GM13976 (cell line): ENCODE measurements at regions not wholly inside any gene's neighbourhood (a gene's known extent, or its start where the extent isn't known, plus 50 kb on each side); places are given as distances from the start of the nearest gene placed in this dataset.

ENCODE experiments used
- DNase-seq: peaks from one replicate; pipeline ENCODE4 v3.0.0; 2012; ENCODE audit warnings: low spot score
- in situ Hi-C: fragments of 300-500 bp; cut with MboI; formaldehyde crosslinking; loops from one replicate; pipeline ENCODE4 v1.12.0; 2022; ENCODE audit warnings: low sequenced_read_pairs, mixed read lengths, inconsistent platforms; ENCODE audit not compliant: unreplicated experiment
- TF ChIP-seq, protein P1 (sequence below): IDR thresholded peaks from 2 replicates; pipeline ENCODE4 v1.5.1; 2012; ENCODE audit warnings: borderline replicate concordance, mild to moderate bottlenecking; ENCODE audit not compliant: insufficient read depth; ENCODE audit errors: extremely low read depth, missing control alignments, control extremely low read depth

DNA sequence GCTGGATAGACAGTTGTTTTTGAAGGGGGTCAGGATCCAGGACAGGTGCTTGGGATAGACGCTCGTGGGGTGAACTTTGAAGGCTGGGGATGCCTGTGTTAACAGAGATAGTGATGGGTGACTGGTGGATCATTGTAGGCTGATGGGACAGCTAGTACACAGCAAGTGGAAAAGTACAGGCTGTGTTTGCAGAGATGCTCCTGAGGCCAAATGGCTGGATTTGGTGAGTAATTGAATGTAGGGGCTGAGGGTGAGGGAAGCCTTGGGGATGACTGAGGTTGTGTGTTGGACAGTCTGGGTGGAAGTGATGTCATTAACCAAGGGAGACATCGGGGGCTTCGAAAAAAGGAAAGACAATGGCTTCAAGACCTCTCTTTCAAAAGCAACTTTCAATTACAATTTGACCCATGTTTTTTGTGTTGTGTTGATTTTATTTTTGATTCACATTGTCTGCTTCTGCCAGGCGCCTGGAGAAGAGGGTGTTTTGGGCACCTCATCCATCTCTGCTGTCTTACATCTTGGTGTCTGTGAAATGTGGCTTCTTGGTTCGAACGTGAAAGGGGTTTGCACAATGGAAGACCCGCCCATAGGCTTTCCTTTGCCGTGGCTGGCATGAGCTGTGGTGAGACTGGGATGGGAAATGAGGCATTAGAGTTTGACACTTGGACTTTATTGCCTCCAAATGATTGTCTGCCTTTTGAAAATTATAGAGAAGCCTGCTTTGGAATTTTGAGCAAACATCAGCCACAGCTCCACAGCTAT, 147.5 kb downstream of the FOXD2 start:
- no peak for DNase-seq
- in situ Hi-C loops: no loop called here

DNA sequence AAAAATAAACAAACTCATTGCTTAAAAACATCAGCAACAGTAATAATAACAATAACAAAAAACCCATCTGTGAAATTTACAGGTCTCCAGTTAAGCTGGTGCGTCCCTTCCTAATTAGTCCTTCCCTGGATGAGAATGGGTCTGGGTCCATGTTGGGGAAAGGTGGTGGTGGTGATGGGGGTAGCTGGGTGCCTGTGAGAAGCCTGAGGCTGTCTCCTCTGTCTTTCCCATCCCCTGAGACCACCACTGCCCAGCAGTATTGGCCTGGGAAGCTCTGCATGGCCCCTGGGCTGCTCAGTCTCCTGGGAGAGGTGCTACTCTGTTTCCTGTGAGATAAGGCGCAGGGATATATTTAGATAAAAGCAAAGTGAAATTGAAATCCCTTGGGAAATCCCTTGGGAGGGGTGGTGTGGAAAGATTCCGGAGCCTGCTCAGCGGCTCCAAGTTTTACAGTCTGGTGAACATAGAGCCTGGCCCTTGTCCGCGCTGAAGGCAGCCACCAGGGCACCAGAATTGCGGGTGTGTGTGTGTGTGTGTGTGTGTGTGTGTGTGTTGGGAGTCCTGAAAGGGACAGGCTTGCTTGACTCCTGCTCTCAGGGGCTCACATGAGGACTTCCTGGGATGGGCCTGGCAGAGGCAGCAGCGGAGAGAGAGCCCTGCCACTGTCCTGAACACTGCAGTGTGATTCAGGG, 150.2 kb downstream of the FOXD2 start:
- DNase-seq: no peak
- in situ Hi-C loops: no loop called here
- TF ChIP-seq, protein P1, sequence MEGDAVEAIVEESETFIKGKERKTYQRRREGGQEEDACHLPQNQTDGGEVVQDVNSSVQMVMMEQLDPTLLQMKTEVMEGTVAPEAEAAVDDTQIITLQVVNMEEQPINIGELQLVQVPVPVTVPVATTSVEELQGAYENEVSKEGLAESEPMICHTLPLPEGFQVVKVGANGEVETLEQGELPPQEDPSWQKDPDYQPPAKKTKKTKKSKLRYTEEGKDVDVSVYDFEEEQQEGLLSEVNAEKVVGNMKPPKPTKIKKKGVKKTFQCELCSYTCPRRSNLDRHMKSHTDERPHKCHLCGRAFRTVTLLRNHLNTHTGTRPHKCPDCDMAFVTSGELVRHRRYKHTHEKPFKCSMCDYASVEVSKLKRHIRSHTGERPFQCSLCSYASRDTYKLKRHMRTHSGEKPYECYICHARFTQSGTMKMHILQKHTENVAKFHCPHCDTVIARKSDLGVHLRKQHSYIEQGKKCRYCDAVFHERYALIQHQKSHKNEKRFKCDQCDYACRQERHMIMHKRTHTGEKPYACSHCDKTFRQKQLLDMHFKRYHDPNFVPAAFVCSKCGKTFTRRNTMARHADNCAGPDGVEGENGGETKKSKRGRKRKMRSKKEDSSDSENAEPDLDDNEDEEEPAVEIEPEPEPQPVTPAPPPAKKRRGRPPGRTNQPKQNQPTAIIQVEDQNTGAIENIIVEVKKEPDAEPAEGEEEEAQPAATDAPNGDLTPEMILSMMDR: no peak

More for the DNA sequence above, 147.5 kb downstream of the FOXD2 start:
- TF ChIP-seq, protein P1: no peak

DNA sequence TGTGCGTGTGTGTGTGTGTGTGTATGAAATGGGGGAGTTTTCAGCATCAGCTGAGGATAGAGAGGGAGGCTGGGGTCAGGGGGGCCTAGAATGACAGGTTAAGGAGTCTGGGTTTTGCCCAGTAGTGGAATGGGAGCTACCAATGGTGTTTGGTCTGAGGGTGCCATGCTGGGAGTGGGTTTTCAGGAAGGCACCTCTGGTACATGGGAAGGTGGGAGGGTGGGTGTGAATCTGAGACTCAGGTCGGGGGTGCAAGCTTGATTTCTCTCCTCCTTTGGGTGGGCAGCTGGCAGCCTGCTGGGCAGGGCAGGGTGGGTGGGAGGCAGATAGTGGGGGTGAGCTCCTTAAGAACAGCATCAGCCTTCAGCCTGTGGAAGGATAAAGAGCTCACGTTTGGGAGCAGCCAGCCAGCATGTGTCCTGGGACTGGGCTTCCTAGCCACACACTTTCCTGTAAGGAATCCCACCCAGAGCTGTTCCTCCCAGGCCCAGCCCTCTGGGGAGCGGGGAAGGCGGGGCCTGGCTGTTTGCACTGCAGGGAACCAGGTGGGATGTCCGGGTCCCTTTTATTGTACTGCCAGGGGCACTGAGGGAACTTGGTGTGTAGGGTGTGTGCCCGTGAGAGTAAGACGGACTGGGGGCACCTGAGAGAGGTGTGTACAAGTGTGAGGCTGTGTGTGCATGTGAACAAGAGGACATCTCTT, 152.8 kb downstream of the FOXD2 start:
- in situ Hi-C loops: no loop called here
- TF ChIP-seq, protein P1: no peak

DNA sequence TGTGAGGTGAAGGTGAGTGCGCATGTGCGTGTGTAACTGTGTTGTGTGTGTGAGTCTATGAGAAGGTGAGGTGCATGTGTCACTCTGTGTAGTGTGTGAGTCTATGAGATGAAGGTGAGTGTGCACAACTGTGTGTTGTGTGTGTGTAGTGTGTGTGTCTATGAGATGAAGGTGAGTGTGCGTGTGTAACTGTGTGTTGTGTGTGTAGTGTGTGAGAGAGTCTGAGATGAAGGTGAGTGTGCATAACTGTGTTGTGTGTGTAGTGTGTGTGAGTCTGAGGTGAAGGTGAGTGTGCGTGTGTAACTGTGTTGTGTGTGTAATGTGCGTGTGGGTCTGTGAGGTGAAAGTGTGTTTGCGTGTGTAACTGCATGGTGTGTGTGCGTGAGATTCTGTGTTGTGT, 154.0 kb downstream of the FOXD2 start:
- TF ChIP-seq, protein P1: no peak
- no peak for DNase-seq
- in situ Hi-C loops: no loop called here

More for the DNA sequence above, 152.8 kb downstream of the FOXD2 start:
- no peak for DNase-seq

DNA sequence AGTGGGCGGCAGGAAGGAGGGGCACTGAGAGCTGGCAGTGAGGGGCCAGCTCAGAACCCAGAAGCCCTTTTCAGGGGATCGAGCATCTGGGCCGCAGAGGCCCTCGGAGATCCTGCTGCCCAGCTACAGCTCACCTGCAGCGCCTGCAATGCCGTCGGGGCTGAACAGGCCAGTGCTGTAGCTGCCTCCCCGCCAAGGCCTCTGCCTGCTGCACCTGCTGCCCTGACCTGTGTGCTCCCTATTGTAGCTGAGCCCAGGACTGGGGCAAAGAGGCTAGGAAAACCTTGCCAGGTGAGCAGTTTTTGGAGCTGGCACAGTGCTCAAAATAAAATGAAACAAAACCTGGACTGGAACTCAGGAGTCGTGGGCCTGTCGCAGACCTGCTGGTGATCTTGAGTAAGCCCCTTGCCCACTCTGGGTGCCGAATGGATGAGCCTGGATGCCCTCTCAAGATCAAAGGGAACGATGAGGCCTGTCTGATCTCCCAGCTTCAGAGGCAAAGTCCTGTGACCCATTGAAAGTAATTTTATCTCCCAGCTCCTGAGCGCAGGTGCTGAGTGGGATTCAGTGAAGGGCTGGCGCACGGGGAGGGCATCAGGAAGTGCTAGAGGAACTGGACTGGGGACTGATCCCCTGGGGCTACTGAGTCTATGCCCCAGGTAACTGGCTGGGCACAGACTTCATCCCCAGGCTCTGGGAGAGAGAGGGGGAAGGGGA, 154.6 kb downstream of the FOXD2 start:
- TF ChIP-seq, protein P1: no peak
- no peak for DNase-seq
- in situ Hi-C loops: no loop called here

DNA sequence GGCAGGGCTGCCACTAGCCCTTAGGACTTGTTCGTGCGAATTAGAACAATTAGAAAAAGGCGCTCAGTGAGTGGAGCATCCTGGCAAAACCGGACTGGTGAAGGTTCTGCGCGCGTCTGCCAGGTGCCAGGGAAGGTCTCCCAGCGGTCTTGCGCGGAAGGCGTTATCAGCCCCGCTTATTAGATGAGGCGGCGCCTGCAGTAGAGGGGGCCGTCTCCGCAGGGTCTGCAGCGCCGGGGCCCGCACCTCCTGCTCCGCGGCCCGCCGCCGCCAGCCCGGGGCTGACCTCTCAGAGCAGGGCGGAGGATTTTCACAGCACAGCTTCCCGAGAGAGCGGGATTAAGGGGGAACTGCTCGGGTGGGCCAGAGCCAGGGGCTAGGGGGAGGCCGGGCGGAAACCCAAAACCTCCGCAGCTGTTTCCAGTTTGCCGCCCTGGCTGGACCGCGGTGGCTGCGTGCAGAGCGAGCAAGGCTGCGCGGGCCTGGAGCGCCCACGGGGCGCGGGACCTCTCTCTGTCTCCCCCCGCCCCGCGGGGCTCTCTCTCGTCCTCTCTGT, 155.2 kb downstream of the FOXD2 start:
- in situ Hi-C loops: no loop called here
- TF ChIP-seq, protein P1: no peak
- DNase-seq: no peak
